Subcutaneous abdominal adipose tissue (tissue), 5 donors: ENCODE measurements at regions not wholly inside any gene's neighbourhood (a gene's known extent, or its start where the extent isn't known, plus 50 kb on each side); places are given as distances from the start of the nearest gene placed in this dataset.
A peak's percentile ranks its signal among the peaks of the same experiment; 100 is the strongest.
"Not testable (repeated sequence)": the region's sequence is repeated elsewhere in the genome, so short reads cannot be mapped to it uniquely, and the experiment has no call there.

ENCODE experiments used
- H3K27ac ChIP-seq: one replicate; pipeline ENCODE4 v1.7.0; 2013; ENCODE audit warnings: low read depth, mild to moderate bottlenecking, inconsistent platforms, low read length, moderate library complexity
- H3K27me3 ChIP-seq, 5 donors: one replicate each; pipeline ENCODE4 v1.7.0; 2013; ENCODE audit warnings: low read length in 5 of 5, inconsistent platforms in 1 of 5; ENCODE audit not compliant: control insufficient read depth in 5 of 5, insufficient read depth in 4 of 5
- H3K36me3 ChIP-seq, 5 donors: one replicate each; pipeline ENCODE4 v1.7.0; 2013; ENCODE audit warnings: low read length in 5 of 5; ENCODE audit not compliant: control insufficient read depth in 5 of 5, insufficient read depth in 5 of 5
- H3K4me1 ChIP-seq, 5 donors: one replicate each; pipeline ENCODE4 v1.7.0; 2013; ENCODE audit warnings: low read length in 5 of 5, mild to moderate bottlenecking in 3 of 5, moderate library complexity in 1 of 5; ENCODE audit not compliant: control insufficient read depth in 5 of 5, insufficient read depth in 5 of 5
- H3K4me3 ChIP-seq, 5 donors: one replicate each; pipeline ENCODE4 v1.7.0; 2013; ENCODE audit warnings: low read length in 5 of 5, low read depth in 1 of 5
- H3K9ac ChIP-seq, 5 donors: one replicate each; pipeline ENCODE4 v1.7.0; 2013; ENCODE audit warnings: low read length in 5 of 5, mild to moderate bottlenecking in 4 of 5, moderate library complexity in 3 of 5
- H3K9me3 ChIP-seq, 5 donors: one replicate each; pipeline ENCODE4 v1.7.0; 2013; ENCODE audit warnings: low read length in 5 of 5; ENCODE audit not compliant: control insufficient read depth in 5 of 5
- donor health status: healthy.
- donor health status: healthy.
- donor health status: healthy.
- donor health status: healthy.
- donor health status: healthy.

- H3K27ac ChIP-seq: no peak overlapping the region
These were observed 341.4 kb upstream of the PRR16 start for GRCh38 chr5:120122703-120123102.

GRCh38 chr5:120124031-120124430, 340.1 kb upstream of the PRR16 start:
- Histone ChIP-seq H3K4me1 (peaks cover 0 to 5% (median 0%) of the 10 kb centered on the region in 5 donors), H3K36me3 (no peaks in the 10 kb centered on the region), H3K9ac (no peak overlapping the region), H3K27ac (no peak overlapping the region), H3K27me3 (no peaks in the 10 kb centered on the region), H3K9me3 (no peaks in the 10 kb centered on the region), H3K4me3 (no peak overlapping the region)

More at GRCh38 chr5:120122703-120123102, 341.4 kb upstream of the PRR16 start:
- H3K9me3 ChIP-seq: no peaks in the 10 kb centered on the region
- no peaks in the 10 kb centered on the region for H3K27me3 ChIP-seq
- H3K36me3 ChIP-seq: no peaks in the 10 kb centered on the region
- peaks cover 0 to 5% (median 0%) of the 10 kb centered on the region in 5 donors for H3K4me1 ChIP-seq
- H3K4me3 ChIP-seq: no peak overlapping the region
- H3K9ac ChIP-seq: no peak overlapping the region

GRCh38 chr5:120124961-120125360, 339.1 kb upstream of the PRR16 start:
- Histone ChIP-seq H3K4me3 (no peak overlapping the region), H3K9me3 (no peaks in the 10 kb centered on the region), H3K27ac (no peak overlapping the region), H3K36me3 (no peaks in the 10 kb centered on the region), H3K27me3 (no peaks in the 10 kb centered on the region), H3K9ac (no peak overlapping the region), H3K4me1 (peaks cover 0 to 5% (median 0%) of the 10 kb centered on the region in 5 donors)

GRCh38 chr5:120132347-120132746, 331.8 kb upstream of the PRR16 start:
- not testable (repeated sequence) for H3K4me1 ChIP-seq, H3K9me3 ChIP-seq, H3K36me3 ChIP-seq, H3K9ac ChIP-seq, H3K27ac ChIP-seq, H3K4me3 ChIP-seq, H3K27me3 ChIP-seq

GRCh38 chr5:120134944-120135343, 329.2 kb upstream of the PRR16 start:
- H3K9ac ChIP-seq: no peak overlapping the region
- no peaks in the 10 kb centered on the region for H3K9me3 ChIP-seq
- peaks cover 0 to 11% (median 5%) of the 10 kb centered on the region in 5 donors for H3K4me1 ChIP-seq
- H3K27ac ChIP-seq: no peak overlapping the region
- no peaks in the 10 kb centered on the region for H3K27me3 ChIP-seq
- H3K4me3 ChIP-seq: no peak overlapping the region
- H3K36me3 ChIP-seq: no peaks in the 10 kb centered on the region

- Histone ChIP-seq H3K27me3 (no peaks in the 10 kb centered on the region), H3K4me1 (peaks cover 0 to 13% (median 8%) of the 10 kb centered on the region in 5 donors), H3K9me3 (no peaks in the 10 kb centered on the region), H3K4me3 (no peak overlapping the region), H3K27ac (no peak overlapping the region), H3K9ac (no peak overlapping the region), H3K36me3 (no peaks in the 10 kb centered on the region)
These were observed 326.5 kb upstream of the PRR16 start for GRCh38 chr5:120137582-120137981.

GRCh38 chr5:120139039-120139438, 325.1 kb upstream of the PRR16 start:
- Histone ChIP-seq H3K27me3 (no peaks in the 10 kb centered on the region), H3K36me3 (no peaks in the 10 kb centered on the region), H3K9me3 (no peaks in the 10 kb centered on the region), H3K9ac (peak overlapping the region in 2 of 5 donors; percentile 25 to 51), H3K4me1 (peaks cover 0 to 13% (median 8%) of the 10 kb centered on the region in 5 donors), H3K27ac (peak overlapping the region; percentile 88), H3K4me3 (no peak overlapping the region)

- Histone ChIP-seq H3K27ac (no peak overlapping the region), H3K9me3 (peaks cover 0 to 7% (median 3%) of the 10 kb centered on the region in 5 donors), H3K4me3 (no peak overlapping the region), H3K36me3 (no peaks in the 10 kb centered on the region), H3K4me1 (peaks cover 0 to 13% (median 8%) of the 10 kb centered on the region in 5 donors), H3K27me3 (no peaks in the 10 kb centered on the region), H3K9ac (no peak overlapping the region)
These were observed 323.6 kb upstream of the PRR16 start for GRCh38 chr5:120140501-120140900.

GRCh38 chr5:120141076-120141475, 323.0 kb upstream of the PRR16 start:
- Histone ChIP-seq H3K9ac (no peak overlapping the region), H3K27me3 (no peaks in the 10 kb centered on the region), H3K4me1 (peaks cover 0 to 13% (median 8%) of the 10 kb centered on the region in 5 donors), H3K27ac (no peak overlapping the region), H3K4me3 (no peak overlapping the region), H3K9me3 (peaks cover 0 to 7% (median 4%) of the 10 kb centered on the region in 5 donors), H3K36me3 (no peaks in the 10 kb centered on the region)

GRCh38 chr5:120146787-120147186, 317.3 kb upstream of the PRR16 start:
- no peak overlapping the region for H3K9ac ChIP-seq
- H3K4me1 ChIP-seq: no peaks in the 10 kb centered on the region
- H3K9me3 ChIP-seq: peaks cover 0 to 7% (median 4%) of the 10 kb centered on the region in 5 donors
- no peak overlapping the region for H3K4me3 ChIP-seq
- H3K27me3 ChIP-seq: no peaks in the 10 kb centered on the region
- no peak overlapping the region for H3K27ac ChIP-seq
- H3K36me3 ChIP-seq: no peaks in the 10 kb centered on the region

- not testable (repeated sequence) for H3K4me1 ChIP-seq, H3K36me3 ChIP-seq, H3K27ac ChIP-seq, H3K27me3 ChIP-seq, H3K9ac ChIP-seq, H3K4me3 ChIP-seq, H3K9me3 ChIP-seq
These were observed 316.2 kb upstream of the PRR16 start for GRCh38 chr5:120147911-120148310.
